ENCODE measurements at regions not wholly inside any gene's neighbourhood (a gene's known extent, or its start where the extent isn't known, plus 50 kb on each side); places are given as distances from the start of the nearest gene placed in this dataset.

GRCh38 chr15:97045666-97046421 is 715.3 kb downstream of the NR2F2 start:
- H3K4me1 ChIP-seq (replicated peaks) = no peaks in the 10 kb centered on the region
- H3K27ac ChIP-seq = no peak overlapping the region
- no peak overlapping the region for H3K4me3 ChIP-seq
- H3K36me3 ChIP-seq = no peaks in the 10 kb centered on the region
- intact Hi-C loops (cut with DNase I) = no loop called here
- TF ChIP-seq CTCF (IDR thresholded peaks at IDR 0.05) (no peak), POLR2A (IDR thresholded peaks at IDR 0.05) (no peak), POLR2AphosphoS5 (IDR thresholded peaks at IDR 0.05) (no peak)
- 45% methylated on average over 4 of the region's 4 CpGs for WGBS
- no peak for DNase-seq (ENCODE audit: low spot score)
- H3K27me3 ChIP-seq (replicated peaks; ENCODE audit: insufficient read depth) = no peaks in the 10 kb centered on the region
- H3K9me3 ChIP-seq = no peaks in the 10 kb centered on the region

- intact Hi-C loops (cut with DNase I) = no loop called here
- TF ChIP-seq POLR2A (IDR thresholded peaks at IDR 0.05) (no peak), CTCF (IDR thresholded peaks at IDR 0.05) (no peak), POLR2AphosphoS5 (IDR thresholded peaks at IDR 0.05) (no peak)
- no peak overlapping the region for H3K4me3 ChIP-seq
- H3K27ac ChIP-seq = no peak overlapping the region
- H3K27me3 ChIP-seq (replicated peaks; ENCODE audit: insufficient read depth) = no peaks in the 10 kb centered on the region
- 37% methylated on average over 3 of the region's 3 CpGs for whole genome bisulfite sequencing
- no peaks in the 10 kb centered on the region for H3K4me1 ChIP-seq (replicated peaks)
- DNase-seq (ENCODE audit: low spot score) = no peak
- no peaks in the 10 kb centered on the region for H3K36me3 ChIP-seq
- no peaks in the 10 kb centered on the region for H3K9me3 ChIP-seq
These were observed 722.0 kb downstream of the NR2F2 start for GRCh38 chr15:97052513-97052912.

GRCh38 chr15:97053635-97054034 is 723.1 kb downstream of the NR2F2 start:
- Histone ChIP-seq H3K27ac (no peak overlapping the region), H3K27me3 (replicated peaks; ENCODE audit: insufficient read depth) (no peaks in the 10 kb centered on the region), H3K4me3 (no peak overlapping the region), H3K4me1 (replicated peaks) (no peaks in the 10 kb centered on the region), H3K9me3 (no peaks in the 10 kb centered on the region), H3K36me3 (no peaks in the 10 kb centered on the region)
- 44% methylated on average over 2 of the region's 2 CpGs for WGBS
- TF ChIP-seq CTCF (IDR thresholded peaks at IDR 0.05) (no peak), POLR2AphosphoS5 (IDR thresholded peaks at IDR 0.05) (no peak), POLR2A (IDR thresholded peaks at IDR 0.05) (no peak)
- DNase-seq (ENCODE audit: low spot score) = no peak
- intact Hi-C loops (cut with DNase I) = no loop called here

- intact Hi-C loops (cut with DNase I) = no loop called here
- Histone ChIP-seq H3K36me3 (no peaks in the 10 kb centered on the region), H3K4me1 (replicated peaks) (no peaks in the 10 kb centered on the region), H3K4me3 (no peak overlapping the region), H3K27me3 (replicated peaks; ENCODE audit: insufficient read depth) (no peaks in the 10 kb centered on the region), H3K9me3 (no peaks in the 10 kb centered on the region), H3K27ac (no peak overlapping the region)
- 87% methylated on average over 6 of the region's 6 CpGs for WGBS
- no peak for DNase-seq (ENCODE audit: low spot score)
- TF ChIP-seq CTCF (IDR thresholded peaks at IDR 0.05) (no peak), POLR2AphosphoS5 (IDR thresholded peaks at IDR 0.05) (no peak), POLR2A (IDR thresholded peaks at IDR 0.05) (no peak)
These were observed 727.0 kb downstream of the NR2F2 start for GRCh38 chr15:97057503-97057902.

- no peaks in the 10 kb centered on the region for H3K36me3 ChIP-seq
- H3K27me3 ChIP-seq (replicated peaks; ENCODE audit: insufficient read depth) = no peaks in the 10 kb centered on the region
These were observed 728.8 kb downstream of the NR2F2 start for GRCh38 chr15:97059281-97059680.

More at GRCh38 chr15:97059281-97059680, 728.8 kb downstream of the NR2F2 start:
- intact Hi-C loops (cut with DNase I) = no loop called here
- no peak for DNase-seq (ENCODE audit: low spot score)
- 47% methylated on average over 5 of the region's 5 CpGs for whole genome bisulfite sequencing
- no peak overlapping the region for H3K27ac ChIP-seq
- no peaks in the 10 kb centered on the region for H3K9me3 ChIP-seq
- no peak overlapping the region for H3K4me3 ChIP-seq
- no peak for TF ChIP-seq POLR2A (IDR thresholded peaks at IDR 0.05)
- no peak for TF ChIP-seq POLR2AphosphoS5 (IDR thresholded peaks at IDR 0.05)
- no peak for TF ChIP-seq CTCF (IDR thresholded peaks at IDR 0.05)
- no peaks in the 10 kb centered on the region for H3K4me1 ChIP-seq (replicated peaks)

Data from prostate gland (tissue), 2 donors.